ENCODE measurements at regions not wholly inside any gene's neighbourhood (a gene's known extent, or its start where the extent isn't known, plus 50 kb on each side); places are given as distances from the start of the nearest gene placed in this dataset.

DNA sequence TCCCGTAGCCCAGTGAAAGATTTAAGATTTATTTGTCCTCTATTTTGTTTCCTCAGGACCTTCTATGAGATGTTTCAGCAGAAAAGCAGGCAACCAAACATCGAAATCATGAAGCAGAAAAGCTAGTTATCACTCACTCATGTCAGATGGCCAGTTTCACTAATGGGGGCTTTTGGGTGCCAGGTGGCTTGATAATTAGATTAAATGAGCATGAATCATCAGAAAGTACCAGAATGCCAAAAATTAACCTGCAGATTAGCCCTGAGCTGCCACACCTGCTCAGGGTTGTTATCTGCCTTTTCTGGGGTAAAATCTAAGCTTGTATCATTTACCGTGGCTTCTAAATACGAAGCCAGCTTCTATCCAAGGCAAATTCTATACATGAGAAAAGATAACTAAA lies 1017.5 kb downstream of the XPNPEP1 start:
- no peak for TF ChIP-seq EZH2 (IDR thresholded peaks at IDR 0.05; ENCODE audit: low read length, missing control alignments)
- TF ChIP-seq, protein P1, sequence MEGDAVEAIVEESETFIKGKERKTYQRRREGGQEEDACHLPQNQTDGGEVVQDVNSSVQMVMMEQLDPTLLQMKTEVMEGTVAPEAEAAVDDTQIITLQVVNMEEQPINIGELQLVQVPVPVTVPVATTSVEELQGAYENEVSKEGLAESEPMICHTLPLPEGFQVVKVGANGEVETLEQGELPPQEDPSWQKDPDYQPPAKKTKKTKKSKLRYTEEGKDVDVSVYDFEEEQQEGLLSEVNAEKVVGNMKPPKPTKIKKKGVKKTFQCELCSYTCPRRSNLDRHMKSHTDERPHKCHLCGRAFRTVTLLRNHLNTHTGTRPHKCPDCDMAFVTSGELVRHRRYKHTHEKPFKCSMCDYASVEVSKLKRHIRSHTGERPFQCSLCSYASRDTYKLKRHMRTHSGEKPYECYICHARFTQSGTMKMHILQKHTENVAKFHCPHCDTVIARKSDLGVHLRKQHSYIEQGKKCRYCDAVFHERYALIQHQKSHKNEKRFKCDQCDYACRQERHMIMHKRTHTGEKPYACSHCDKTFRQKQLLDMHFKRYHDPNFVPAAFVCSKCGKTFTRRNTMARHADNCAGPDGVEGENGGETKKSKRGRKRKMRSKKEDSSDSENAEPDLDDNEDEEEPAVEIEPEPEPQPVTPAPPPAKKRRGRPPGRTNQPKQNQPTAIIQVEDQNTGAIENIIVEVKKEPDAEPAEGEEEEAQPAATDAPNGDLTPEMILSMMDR (conservative IDR thresholded peaks at IDR 0.05 in 1 of 2, IDR thresholded peaks at IDR 0.05 in 1 of 2; ENCODE audit: low read depth in 1 of 2, low read length in 2 of 2), result no peak

Data from fibroblast of lung (primary cell).